ENCODE measurements at regions not wholly inside any gene's neighbourhood (a gene's known extent, or its start where the extent isn't known, plus 50 kb on each side); places are given as distances from the start of the nearest gene placed in this dataset.

- DNase-seq (ENCODE audit: low read depth), result no peak
- TF ChIP-seq, protein P1, sequence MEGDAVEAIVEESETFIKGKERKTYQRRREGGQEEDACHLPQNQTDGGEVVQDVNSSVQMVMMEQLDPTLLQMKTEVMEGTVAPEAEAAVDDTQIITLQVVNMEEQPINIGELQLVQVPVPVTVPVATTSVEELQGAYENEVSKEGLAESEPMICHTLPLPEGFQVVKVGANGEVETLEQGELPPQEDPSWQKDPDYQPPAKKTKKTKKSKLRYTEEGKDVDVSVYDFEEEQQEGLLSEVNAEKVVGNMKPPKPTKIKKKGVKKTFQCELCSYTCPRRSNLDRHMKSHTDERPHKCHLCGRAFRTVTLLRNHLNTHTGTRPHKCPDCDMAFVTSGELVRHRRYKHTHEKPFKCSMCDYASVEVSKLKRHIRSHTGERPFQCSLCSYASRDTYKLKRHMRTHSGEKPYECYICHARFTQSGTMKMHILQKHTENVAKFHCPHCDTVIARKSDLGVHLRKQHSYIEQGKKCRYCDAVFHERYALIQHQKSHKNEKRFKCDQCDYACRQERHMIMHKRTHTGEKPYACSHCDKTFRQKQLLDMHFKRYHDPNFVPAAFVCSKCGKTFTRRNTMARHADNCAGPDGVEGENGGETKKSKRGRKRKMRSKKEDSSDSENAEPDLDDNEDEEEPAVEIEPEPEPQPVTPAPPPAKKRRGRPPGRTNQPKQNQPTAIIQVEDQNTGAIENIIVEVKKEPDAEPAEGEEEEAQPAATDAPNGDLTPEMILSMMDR (IDR thresholded peaks at IDR 0.05; ENCODE audit: low read length, missing control alignments), result no peak
- no peak overlapping the region for H3K4me3 ChIP-seq (replicated peaks; ENCODE audit: low read depth, low read length)
These were observed 97.5 kb downstream of the CETN3 start for GRCh38 chr5:90312027-90312426.

DNA sequence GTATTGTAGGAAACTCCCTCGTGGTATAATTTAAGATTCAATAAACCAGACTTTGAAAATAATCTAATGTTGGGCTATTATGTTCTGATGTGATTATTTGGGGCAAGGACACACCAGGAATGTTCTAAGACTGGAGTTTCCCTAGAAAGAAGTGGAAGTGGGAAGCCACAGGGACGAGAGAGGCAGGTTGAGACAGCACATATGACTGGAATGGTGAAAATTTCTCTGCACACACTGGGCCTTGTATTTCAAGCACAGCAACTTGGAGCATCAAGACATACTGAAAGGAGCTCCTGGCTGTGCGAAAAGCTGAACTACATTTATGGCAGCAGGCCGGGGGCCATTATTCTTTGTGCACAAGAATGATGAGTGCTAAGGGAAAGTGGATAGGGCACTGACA, 98.2 kb downstream of the CETN3 start:
- TF ChIP-seq, protein P1 (IDR thresholded peaks at IDR 0.05; ENCODE audit: low read length, missing control alignments), result no peak
- no peak for DNase-seq (ENCODE audit: low read depth)

GRCh38 chr5:90308787-90309585, 100.6 kb downstream of the CETN3 start:
- TF ChIP-seq, protein P1 (IDR thresholded peaks at IDR 0.05; ENCODE audit: low read length, missing control alignments), result no peak
- no peak for DNase-seq (ENCODE audit: low read depth)
- no peak overlapping the region for H3K4me3 ChIP-seq (replicated peaks; ENCODE audit: low read depth, low read length)

More for the DNA sequence above, 98.2 kb downstream of the CETN3 start:
- no peak overlapping the region for H3K4me3 ChIP-seq (replicated peaks; ENCODE audit: low read depth, low read length)

- TF ChIP-seq, protein P1 (IDR thresholded peaks at IDR 0.05; ENCODE audit: low read length, missing control alignments), result no peak
- no peak for DNase-seq (ENCODE audit: low read depth)
- no peak overlapping the region for H3K4me3 ChIP-seq (replicated peaks; ENCODE audit: low read depth, low read length)
These were observed 101.8 kb downstream of the CETN3 start for GRCh38 chr5:90307782-90308181.

DNA sequence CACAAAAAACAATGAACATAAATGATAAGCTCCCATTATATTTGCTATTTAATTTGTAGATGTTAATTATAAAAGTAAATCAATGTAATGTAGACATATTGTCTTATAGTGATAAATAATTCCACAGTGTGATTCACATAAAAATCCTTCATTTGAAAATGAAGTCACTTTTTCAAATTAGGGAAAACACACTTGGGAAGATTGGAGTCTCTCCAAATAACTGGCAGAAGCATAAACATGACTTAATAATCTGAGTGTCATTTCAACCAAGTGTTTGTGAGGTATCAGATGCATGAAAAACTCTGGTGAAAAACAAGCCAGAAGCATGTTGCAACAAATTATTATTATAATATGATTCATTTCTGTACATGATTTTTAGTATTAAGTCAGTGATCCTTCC, 102.2 kb downstream of the CETN3 start:
- DNase-seq (ENCODE audit: low read depth), result peak; percentile 25
- TF ChIP-seq, protein P1 (IDR thresholded peaks at IDR 0.05; ENCODE audit: low read length, missing control alignments), result no peak
- no peak overlapping the region for H3K4me3 ChIP-seq (replicated peaks; ENCODE audit: low read depth, low read length)

DNA sequence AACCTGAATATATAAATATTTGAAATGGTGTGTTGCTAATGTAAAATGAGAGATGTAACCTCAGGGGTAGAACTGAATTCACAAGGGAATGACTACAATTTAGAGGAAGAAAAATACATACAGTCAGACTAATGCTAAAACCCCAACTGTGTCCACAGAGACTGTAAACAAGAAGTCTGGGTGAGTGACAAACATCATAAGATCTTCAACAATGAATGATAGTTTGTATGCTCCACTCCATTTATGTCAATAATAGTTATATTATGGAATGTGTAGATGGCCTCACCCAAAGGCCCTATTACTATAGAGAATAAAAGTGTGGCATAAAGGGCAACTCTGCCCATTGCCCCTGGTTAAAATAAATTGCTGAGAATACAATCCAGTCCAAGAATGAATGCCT, 102.9 kb downstream of the CETN3 start:
- TF ChIP-seq, protein P1 (IDR thresholded peaks at IDR 0.05; ENCODE audit: low read length, missing control alignments), result no peak

More for the DNA sequence above, 102.9 kb downstream of the CETN3 start:
- no peak overlapping the region for H3K4me3 ChIP-seq (replicated peaks; ENCODE audit: low read depth, low read length)
- DNase-seq (ENCODE audit: low read depth), result no peak

Measured in fibroblast of pulmonary artery (primary cell).